ENCODE measurements at regions not wholly inside any gene's neighbourhood (a gene's known extent, or its start where the extent isn't known, plus 50 kb on each side); places are given as distances from the start of the nearest gene placed in this dataset.

- DNase-seq (ENCODE audit: low read depth) = no peak
These were observed 611.6 kb upstream of the CADM1 start for GRCh38 chr11:116115801-116116200.

GRCh38 chr11:116114198-116114651 lies 610.0 kb upstream of the CADM1 start:
- DNase-seq (ENCODE audit: low read depth) = no peak

- no peak for DNase-seq (ENCODE audit: low read depth)
These were observed 608.1 kb upstream of the CADM1 start for GRCh38 chr11:116112087-116112935.

- no peak for DNase-seq (ENCODE audit: low read depth)
These were observed 607.3 kb upstream of the CADM1 start for GRCh38 chr11:116111546-116111945.

GRCh38 chr11:116110802-116111201 lies 606.6 kb upstream of the CADM1 start:
- DNase-seq (ENCODE audit: low read depth) = no peak

- no peak for DNase-seq (ENCODE audit: low read depth)
These were observed 606.1 kb upstream of the CADM1 start for GRCh38 chr11:116110356-116110755.

GRCh38 chr11:116109228-116109627 lies 605.0 kb upstream of the CADM1 start:
- DNase-seq (ENCODE audit: low read depth) = no peak

- no peak for DNase-seq (ENCODE audit: low read depth)
These were observed 603.9 kb upstream of the CADM1 start for GRCh38 chr11:116108161-116108560.

- no peak for DNase-seq (ENCODE audit: low read depth)
These were observed 603.0 kb upstream of the CADM1 start for GRCh38 chr11:116107229-116107628.

- no peak for DNase-seq (ENCODE audit: low read depth)
These were observed 600.4 kb upstream of the CADM1 start for GRCh38 chr11:116104498-116105174.

GRCh38 chr11:116101902-116102301 lies 597.7 kb upstream of the CADM1 start:
- no peak for DNase-seq (ENCODE audit: low read depth)

GRCh38 chr11:116100016-116100415 lies 595.8 kb upstream of the CADM1 start:
- no peak for DNase-seq (ENCODE audit: low read depth)

GRCh38 chr11:116099541-116099940 lies 595.3 kb upstream of the CADM1 start:
- no peak for DNase-seq (ENCODE audit: low read depth)

- no peak for DNase-seq (ENCODE audit: low read depth)
These were observed 592.2 kb upstream of the CADM1 start for GRCh38 chr11:116096272-116096995.

GRCh38 chr11:116093481-116094270 lies 589.5 kb upstream of the CADM1 start:
- DNase-seq (ENCODE audit: low read depth) = no peak

- DNase-seq (ENCODE audit: low read depth) = no peak
These were observed 588.9 kb upstream of the CADM1 start for GRCh38 chr11:116093065-116093464.

GRCh38 chr11:116086426-116086825 lies 582.2 kb upstream of the CADM1 start:
- DNase-seq (ENCODE audit: low read depth) = no peak

GRCh38 chr11:116085031-116085635 lies 580.9 kb upstream of the CADM1 start:
- DNase-seq (ENCODE audit: low read depth) = no peak

- DNase-seq (ENCODE audit: low read depth) = no peak
These were observed 580.3 kb upstream of the CADM1 start for GRCh38 chr11:116084511-116084910.

- DNase-seq (ENCODE audit: low read depth) = no peak
These were observed 578.0 kb upstream of the CADM1 start for GRCh38 chr11:116082256-116082655.

- DNase-seq (ENCODE audit: low read depth) = no peak
These were observed 575.4 kb upstream of the CADM1 start for GRCh38 chr11:116079580-116079979.

All from activated T-cell treated with anti-CD3 and anti-CD28 coated beads for 24 hours (primary cell).